MM.1S (cell line): ENCODE measurements at regions not wholly inside any gene's neighbourhood (a gene's known extent, or its start where the extent isn't known, plus 50 kb on each side); places are given as distances from the start of the nearest gene placed in this dataset.

Experiments
- DNase-seq: peaks from one replicate; pipeline ENCODE4 v3.0.0-alpha.2; 2015
- H2AFZ ChIP-seq: fragments of 300-600 bp; sonication (generic); 2 replicates; pipeline ENCODE4 v1.6.0; 2016; ENCODE audit warnings: antibody characterized with exemption, low read length
- H3F3A ChIP-seq: fragments of 300-600 bp; sonication (generic); 2 replicates; pipeline ENCODE4 v1.6.1; 2016; ENCODE audit warnings: mild to moderate bottlenecking, antibody characterized with exemption, low read length, moderate library complexity, mixed read lengths; ENCODE audit not compliant: insufficient read depth
- H3K27ac ChIP-seq: fragments of 300-600 bp; sonication (generic); 2 replicates; pipeline ENCODE4 v1.5.1; 2016; ENCODE audit warnings: mild to moderate bottlenecking, low read length
- H3K27me3 ChIP-seq: fragments of 300-600 bp; sonication (generic); replicated peaks from 2 replicates; pipeline ENCODE4 v1.6.0; 2016; ENCODE audit warnings: low read length; ENCODE audit not compliant: insufficient read depth
- H3K36me3 ChIP-seq: fragments of 300-600 bp; sonication (generic); replicated peaks from 2 replicates; pipeline ENCODE4 v1.6.1; 2016; ENCODE audit warnings: mild to moderate bottlenecking, low read length, mixed read lengths; ENCODE audit not compliant: insufficient read depth
- H3K4me1 ChIP-seq: fragments of 300-600 bp; sonication (generic); 2 replicates; pipeline ENCODE4 v1.6.1; 2016; ENCODE audit warnings: low read length, mixed read lengths
- H3K4me2 ChIP-seq: fragments of 300-600 bp; sonication (generic); 2 replicates; pipeline ENCODE4 v1.6.0; 2016; ENCODE audit warnings: low read depth, low read length
- H3K4me3 ChIP-seq: fragments of 300-600 bp; sonication (generic); 2 replicates; pipeline ENCODE4 v1.5.1; 2016; ENCODE audit warnings: low read length, mixed read lengths
- H3K79me2 ChIP-seq: fragments of 300-600 bp; sonication (generic); 2 replicates; pipeline ENCODE4 v1.6.1; 2016; ENCODE audit warnings: mixed run types, low read length, mixed read lengths
- H3K9ac ChIP-seq: fragments of 300-600 bp; sonication (generic); 2 replicates; pipeline ENCODE4 v1.6.1; 2016; ENCODE audit warnings: low read length, mixed read lengths
- H3K9me2 ChIP-seq: fragments of 300-600 bp; sonication (generic); replicated peaks from 2 replicates; pipeline ENCODE4 v1.6.1; 2016; ENCODE audit warnings: mild to moderate bottlenecking, low read length, mixed read lengths; ENCODE audit not compliant: insufficient read depth
- H3K9me3 ChIP-seq: fragments of 300-600 bp; sonication (generic); replicated peaks from 2 replicates; pipeline ENCODE4 v1.6.1; 2016; ENCODE audit warnings: mild to moderate bottlenecking, low read length, mixed read lengths; ENCODE audit not compliant: insufficient read depth
- H4K20me1 ChIP-seq: fragments of 300-600 bp; sonication (generic); 2 replicates; pipeline ENCODE4 v1.6.1; 2016; ENCODE audit warnings: mild to moderate bottlenecking, low read length, moderate library complexity, mixed read lengths; ENCODE audit not compliant: insufficient read depth
- CTCF ChIP-seq: fragments of 300-600 bp; sonication (generic); IDR thresholded peaks from 2 replicates; pipeline ENCODE4 v1.5.1; 2016; ENCODE audit warnings: antibody characterized with exemption, low read length, mixed read lengths
- EZH2 ChIP-seq: fragments of 300-600 bp; sonication (generic); optimal IDR thresholded peaks from 2 replicates; pipeline ENCODE3; 2017; ENCODE audit warnings: low read depth, mild to moderate bottlenecking, antibody characterized with exemption, low read length, mixed read lengths
- EZH2phosphoT487 ChIP-seq: fragments of 300-600 bp; sonication (generic); IDR thresholded peaks from 2 replicates; pipeline ENCODE4 v1.6.1; 2018; ENCODE audit warnings: antibody characterized with exemption, low read length

DNA sequence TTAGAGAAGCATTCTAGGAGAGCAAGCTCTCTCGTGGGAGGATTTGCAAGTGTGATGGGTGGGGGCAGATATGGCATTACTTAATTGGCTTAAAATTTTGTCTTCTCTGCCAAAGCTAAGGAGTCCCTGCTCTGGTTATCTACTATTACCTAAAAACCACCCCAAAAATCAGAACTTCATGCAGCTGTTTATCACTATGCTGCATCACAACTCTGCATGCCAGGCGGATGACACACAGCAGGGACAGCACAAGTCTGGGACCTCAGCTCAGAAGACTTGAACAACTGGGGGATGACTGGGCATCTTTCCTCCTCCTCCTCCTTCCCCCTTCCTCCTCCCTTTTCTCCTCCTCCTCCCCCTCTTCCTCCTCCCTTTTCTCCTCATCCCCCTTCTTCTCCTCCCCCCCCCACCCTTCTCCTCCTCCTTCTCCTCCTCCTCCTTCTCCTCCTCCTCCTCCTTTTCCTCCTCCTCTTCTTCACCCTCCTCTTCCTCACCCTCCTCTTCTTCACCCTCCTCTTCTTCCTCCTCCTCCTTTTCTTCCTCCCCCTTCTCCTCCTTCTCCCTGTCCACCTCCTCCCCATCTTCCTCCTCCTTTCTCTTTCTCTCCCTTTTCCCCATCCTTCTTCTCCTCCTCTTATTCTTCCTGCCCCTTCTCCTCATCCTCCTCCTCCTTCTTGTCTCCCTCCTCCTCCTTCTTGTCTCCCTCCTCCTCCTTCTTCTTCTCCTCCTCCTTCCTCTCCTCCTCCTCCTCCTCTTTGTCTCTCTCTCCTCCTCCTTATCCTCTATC is 218.6 kb upstream of the PMEPA1 start:
- Histone ChIP-seq H3K4me1 (no peaks in the 10 kb centered on the region), H3F3A (no peaks in the 10 kb centered on the region), H3K9me3 (no peaks in the 10 kb centered on the region), H3K27me3 (peaks cover 83% of the 10 kb centered on the region), H3K4me2 (no peak overlapping the region), H4K20me1 (no peaks in the 10 kb centered on the region), H3K27ac (no peak overlapping the region), H3K36me3 (no peaks in the 10 kb centered on the region), H3K9ac (no peak overlapping the region), H3K79me2 (no peaks in the 10 kb centered on the region), H3K9me2 (no peaks in the 10 kb centered on the region), H2AFZ (no peak overlapping the region), H3K4me3 (no peak overlapping the region)
- TF ChIP-seq EZH2phosphoT487 (no peak), EZH2 (no peak), CTCF (no peak)
- DNase-seq: no peak

DNA sequence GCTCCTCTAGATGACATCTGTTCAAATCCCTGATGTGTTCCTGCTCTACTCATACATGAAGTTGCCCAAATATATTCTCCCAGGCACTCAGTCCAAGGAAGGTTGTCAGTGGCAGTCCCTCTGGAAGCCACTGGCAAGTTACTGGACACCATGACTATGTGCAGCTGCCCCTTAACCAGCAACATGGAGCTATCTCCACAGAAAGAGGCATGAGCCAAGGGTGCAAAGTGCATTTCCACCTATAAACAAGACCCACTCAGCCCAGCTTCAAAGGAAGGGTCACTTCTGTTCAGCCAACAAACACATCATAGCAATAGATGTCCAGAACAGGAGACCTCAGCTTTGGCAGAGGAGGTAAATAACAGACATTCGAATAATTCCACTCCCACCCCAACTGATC is 217.6 kb upstream of the PMEPA1 start:
- no peaks in the 10 kb centered on the region for H3K9me3 ChIP-seq
- H3K36me3 ChIP-seq: no peaks in the 10 kb centered on the region
- H3F3A ChIP-seq: no peaks in the 10 kb centered on the region
- TF ChIP-seq CTCF (no peak), EZH2phosphoT487 (no peak), EZH2 (no peak)
- no peak overlapping the region for H3K4me3 ChIP-seq
- H3K9me2 ChIP-seq: no peaks in the 10 kb centered on the region
- H3K79me2 ChIP-seq: no peaks in the 10 kb centered on the region
- H3K9ac ChIP-seq: no peak overlapping the region
- H3K4me1 ChIP-seq: no peaks in the 10 kb centered on the region
- peaks cover 83% of the 10 kb centered on the region for H3K27me3 ChIP-seq
- H4K20me1 ChIP-seq: no peaks in the 10 kb centered on the region
- no peak overlapping the region for H3K27ac ChIP-seq
- no peak overlapping the region for H2AFZ ChIP-seq
- no peak overlapping the region for H3K4me2 ChIP-seq
- DNase-seq: no peak

DNA sequence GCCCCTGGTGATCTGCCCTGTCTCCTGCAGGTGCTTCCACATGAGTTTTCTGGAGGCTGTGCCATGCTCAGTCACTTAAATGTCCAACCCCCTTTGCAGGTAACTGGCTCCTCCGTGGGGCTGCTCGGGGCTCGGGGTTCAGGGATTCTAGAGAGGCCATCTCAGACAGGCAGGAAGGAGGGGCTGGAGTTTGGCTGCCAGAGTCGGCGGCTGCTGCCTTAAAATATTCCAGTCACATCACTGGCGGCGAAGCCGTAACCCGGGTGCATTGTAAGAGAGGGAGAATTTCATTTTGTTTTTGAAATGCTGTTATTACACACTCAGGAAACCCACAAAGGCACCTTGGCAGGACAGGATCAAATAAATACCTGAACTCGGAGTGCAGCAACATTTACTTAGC is 212.9 kb upstream of the PMEPA1 start:
- DNase-seq: no peak
- H4K20me1 ChIP-seq: no peaks in the 10 kb centered on the region
- no peaks in the 10 kb centered on the region for H3K4me1 ChIP-seq
- H3K9ac ChIP-seq: no peak overlapping the region
- H3K4me3 ChIP-seq: no peak overlapping the region
- H3K9me2 ChIP-seq: no peaks in the 10 kb centered on the region
- H3K4me2 ChIP-seq: no peak overlapping the region
- H3K36me3 ChIP-seq: no peaks in the 10 kb centered on the region
- no peaks in the 10 kb centered on the region for H3K9me3 ChIP-seq
- no peak overlapping the region for H3K27ac ChIP-seq
- H3K79me2 ChIP-seq: no peaks in the 10 kb centered on the region
- H2AFZ ChIP-seq: no peak overlapping the region
- TF ChIP-seq EZH2phosphoT487 (no peak), EZH2 (no peak), CTCF (no peak)
- no peaks in the 10 kb centered on the region for H3F3A ChIP-seq
- peaks cover 92% of the 10 kb centered on the region for H3K27me3 ChIP-seq
